GM23248 (cell line): ENCODE measurements at regions not wholly inside any gene's neighbourhood (a gene's known extent, or its start where the extent isn't known, plus 50 kb on each side); places are given as distances from the start of the nearest gene placed in this dataset.

Source experiments
- EZH2 ChIP-seq: fragments of 200-600 bp; sonication (generic); IDR thresholded peaks from 2 replicates; pipeline ENCODE4 v1.6.1; 2018; ENCODE audit warnings: antibody characterized with exemption, mild to moderate bottlenecking; ENCODE audit not compliant: insufficient read depth, poor library complexity, severe bottlenecking
- EZH2phosphoT487 ChIP-seq: fragments of 200-600 bp; sonication (generic); IDR thresholded peaks from 2 replicates; pipeline ENCODE4 v1.6.1; 2018; ENCODE audit warnings: antibody characterized with exemption, moderate library complexity, mild to moderate bottlenecking, low read depth; ENCODE audit not compliant: insufficient read depth

DNA sequence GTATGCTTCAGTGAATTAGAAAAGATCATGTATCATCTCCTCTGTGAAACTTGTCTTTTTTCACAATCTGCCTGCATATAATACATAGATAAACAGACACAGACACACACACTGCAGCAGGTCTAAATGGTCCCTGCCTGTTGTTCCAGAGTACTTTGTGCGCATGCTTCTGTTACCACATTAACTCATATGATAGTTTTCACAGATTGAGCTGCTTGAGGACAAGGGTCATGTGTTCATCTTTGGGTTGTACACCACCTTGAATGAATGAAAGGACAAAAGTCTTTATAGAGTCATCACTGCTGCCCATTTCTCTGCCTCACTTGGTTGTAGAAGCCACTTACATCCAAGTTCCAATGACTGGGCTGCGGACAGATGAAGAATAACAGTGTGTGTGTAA, 72.7 kb upstream of the GLS start:
- no peak for TF ChIP-seq EZH2
- no peak for TF ChIP-seq EZH2phosphoT487
